PC-3 (cell line): ENCODE measurements at regions not wholly inside any gene's neighbourhood (a gene's known extent, or its start where the extent isn't known, plus 50 kb on each side); places are given as distances from the start of the nearest gene placed in this dataset.

Experiments used
- ATAC-seq: fragments of 200-7000 bp; cut with Tn5 transposase; 2 replicates; pipeline ENCODE4 v1.9.1; 2020; ENCODE audit warnings: mild to moderate bottlenecking, moderate library complexity
- BruUV-seq: library from RNA; stranded (reverse); fragments of 400-500 nt; replicated peaks from 2 replicates; lab custom pipeline; 2021; lab: Mats Ljungman, UMichigan
- CTCF ChIA-PET: fragments of 300-600 bp; sonication (Branson Sonifier 250); formaldehyde crosslinking; loops from one replicate; lab custom pipeline; 2022; ENCODE audit warnings: antibody characterized with exemption; lab: Charles Lee
- POLR2A ChIA-PET: fragments of 300-600 bp; sonication (Branson Sonifier 250); formaldehyde crosslinking; loops from one replicate; lab custom pipeline; 2022; ENCODE audit warnings: antibody characterized with exemption; ENCODE audit not compliant: unreplicated experiment; lab: Charles Lee
- DNase-seq: peaks from one replicate; pipeline ENCODE4 v3.0.0-alpha.2; 2015
- H2AFZ ChIP-seq: fragments of 300-600 bp; sonication (generic); 2 replicates; pipeline ENCODE4 v1.6.0; 2016; ENCODE audit warnings: antibody characterized with exemption, low read length
- H3F3A ChIP-seq: fragments of 300-600 bp; sonication (generic); one replicate; pipeline ENCODE4 v1.6.0; 2017; ENCODE audit warnings: antibody characterized with exemption, low read length, control low read depth, mild to moderate bottlenecking; ENCODE audit not compliant: unreplicated experiment
- H3K27ac ChIP-seq: fragments of 300-600 bp; sonication (generic); 2 replicates; pipeline ENCODE4 v1.5.1; 2016; ENCODE audit warnings: mild to moderate bottlenecking, low read length
- H3K27me3 ChIP-seq: fragments of 300-600 bp; sonication (generic); 2 replicates; pipeline ENCODE4 v1.6.1; 2016; ENCODE audit warnings: low read length, mixed read lengths
- H3K36me3 ChIP-seq: fragments of 300-600 bp; sonication (generic); 2 replicates; pipeline ENCODE4 v1.6.1; 2016; ENCODE audit warnings: low read depth, mixed run types, low read length, mixed read lengths
- H3K4me1 ChIP-seq: fragments of 300-600 bp; sonication (generic); 2 replicates; pipeline ENCODE4 v1.5.1; 2016; ENCODE audit warnings: low read length; ENCODE audit not compliant: insufficient read depth
- H3K4me2 ChIP-seq: fragments of 300-600 bp; sonication (generic); 2 replicates; pipeline ENCODE4 v1.6.0; 2016; ENCODE audit warnings: low read length
- H3K4me3 ChIP-seq: fragments of 300-600 bp; sonication (generic); 2 replicates; pipeline ENCODE4 v1.5.1; 2016; ENCODE audit warnings: mild to moderate bottlenecking, low read length, mixed read lengths
- H3K79me2 ChIP-seq: fragments of 300-600 bp; sonication (generic); 2 replicates; pipeline ENCODE4 v1.6.1; 2017; ENCODE audit warnings: low read length, mixed read lengths
- H3K9ac ChIP-seq: fragments of 300-600 bp; sonication (generic); 2 replicates; pipeline ENCODE4 v1.6.0; 2016; ENCODE audit warnings: mild to moderate bottlenecking, low read length
- H3K9me2 ChIP-seq: fragments of 300-600 bp; sonication (generic); replicated peaks from 2 replicates; pipeline ENCODE4 v1.6.1; 2016; ENCODE audit warnings: mixed run types, low read length, mixed read lengths
- H3K9me3 ChIP-seq: fragments of 300-600 bp; sonication (generic); 2 replicates; pipeline ENCODE4 v1.6.1; 2016; ENCODE audit warnings: low read length, mixed read lengths
- H4K20me1 ChIP-seq: fragments of 300-600 bp; sonication (generic); 2 replicates; pipeline ENCODE4 v1.6.1; 2016; ENCODE audit warnings: low read length, mixed read lengths
- CTCF ChIP-seq: fragments of 300-600 bp; sonication (generic); conservative IDR thresholded peaks from 2 replicates; pipeline ENCODE4 v1.5.1; 2017; ENCODE audit warnings: antibody characterized with exemption, low read depth, mild to moderate bottlenecking, low read length
- EZH2 ChIP-seq: fragments of 300-600 bp; sonication (generic); IDR thresholded peaks from one replicate; pipeline ENCODE4 v1.6.1; 2017; ENCODE audit warnings: antibody characterized with exemption, mild to moderate bottlenecking, low read length; ENCODE audit not compliant: unreplicated experiment
- EZH2phosphoT487 ChIP-seq: fragments of 300-600 bp; sonication (generic); IDR thresholded peaks from 2 replicates; pipeline ENCODE4 v1.6.1; 2018; ENCODE audit warnings: mild to moderate bottlenecking, antibody characterized with exemption, low read length, borderline replicate concordance
- intact Hi-C: fragments of 100-400 bp; cut with micrococcal nuclease; formaldehyde crosslinking; loops from 2 replicates; pipeline ENCODE4 v1.9.0; 2023

- no peaks in the 10 kb centered on the region for H4K20me1 ChIP-seq
- no peaks in the 10 kb centered on the region for H3K4me1 ChIP-seq
- BruUV-seq = no TSS peak
- no peak overlapping the region for H3K9ac ChIP-seq
- H3F3A ChIP-seq = no peaks in the 10 kb centered on the region
- no peak overlapping the region for H3K4me2 ChIP-seq
- intact Hi-C loops = no loop called here
- H3K79me2 ChIP-seq = no peaks in the 10 kb centered on the region
- DNase-seq (no peak), ATAC-seq (no peak)
- H2AFZ ChIP-seq = no peak overlapping the region
- H3K9me3 ChIP-seq = no peaks in the 10 kb centered on the region
- no peaks in the 10 kb centered on the region for H3K27me3 ChIP-seq
- ChIA-PET CTCF (no interaction called here), POLR2A (no interaction called here)
- H3K27ac ChIP-seq = no peak overlapping the region
- no peaks in the 10 kb centered on the region for H3K36me3 ChIP-seq
- H3K4me3 ChIP-seq = no peak overlapping the region
- no peak for TF ChIP-seq EZH2phosphoT487
- TF ChIP-seq CTCF = no peak
- TF ChIP-seq EZH2 = no peak
- no peaks in the 10 kb centered on the region for H3K9me2 ChIP-seq
These were observed 84.4 kb upstream of the NR2F2 start for GRCh38 chr15:96246057-96246456.

GRCh38 chr15:96247621-96248305 is 82.7 kb upstream of the NR2F2 start:
- POLR2A ChIA-PET = no interaction called here
- ATAC-seq (no peak), DNase-seq (no peak)
- TF ChIP-seq EZH2phosphoT487 (no peak), EZH2 (no peak), CTCF (no peak)
- Histone ChIP-seq H2AFZ (no peak overlapping the region), H3K27me3 (no peaks in the 10 kb centered on the region), H3K79me2 (no peaks in the 10 kb centered on the region), H3K27ac (no peak overlapping the region), H3K4me1 (no peaks in the 10 kb centered on the region), H3K36me3 (no peaks in the 10 kb centered on the region), H3K9ac (no peak overlapping the region), H3K4me3 (no peak overlapping the region), H4K20me1 (no peaks in the 10 kb centered on the region), H3F3A (no peaks in the 10 kb centered on the region), H3K9me2 (no peaks in the 10 kb centered on the region), H3K4me2 (no peak overlapping the region), H3K9me3 (no peaks in the 10 kb centered on the region)
- intact Hi-C loops = no loop called here
- no TSS peak for BruUV-seq
- CTCF ChIA-PET = no interaction called here

- TF ChIP-seq CTCF (no peak), EZH2 (no peak), EZH2phosphoT487 (no peak)
These were observed 78.4 kb upstream of the NR2F2 start for GRCh38 chr15:96252148-96252547.

More at GRCh38 chr15:96252148-96252547, 78.4 kb upstream of the NR2F2 start:
- H3F3A ChIP-seq = no peaks in the 10 kb centered on the region
- no peaks in the 10 kb centered on the region for H3K79me2 ChIP-seq
- no peaks in the 10 kb centered on the region for H3K27me3 ChIP-seq
- no peak for ATAC-seq
- no peak overlapping the region for H3K27ac ChIP-seq
- H3K36me3 ChIP-seq = no peaks in the 10 kb centered on the region
- no peak overlapping the region for H3K4me3 ChIP-seq
- H3K9me3 ChIP-seq = no peaks in the 10 kb centered on the region
- ChIA-PET POLR2A (no interaction called here), CTCF (no interaction called here)
- H3K9me2 ChIP-seq = no peaks in the 10 kb centered on the region
- intact Hi-C loops = no loop called here
- DNase-seq = no peak
- H3K9ac ChIP-seq = no peak overlapping the region
- H4K20me1 ChIP-seq = no peaks in the 10 kb centered on the region
- no TSS peak for BruUV-seq
- H3K4me1 ChIP-seq = no peaks in the 10 kb centered on the region
- H3K4me2 ChIP-seq = no peak overlapping the region
- no peak overlapping the region for H2AFZ ChIP-seq
